ENCODE measurements at regions not wholly inside any gene's neighbourhood (a gene's known extent, or its start where the extent isn't known, plus 50 kb on each side); places are given as distances from the start of the nearest gene placed in this dataset.

DNA sequence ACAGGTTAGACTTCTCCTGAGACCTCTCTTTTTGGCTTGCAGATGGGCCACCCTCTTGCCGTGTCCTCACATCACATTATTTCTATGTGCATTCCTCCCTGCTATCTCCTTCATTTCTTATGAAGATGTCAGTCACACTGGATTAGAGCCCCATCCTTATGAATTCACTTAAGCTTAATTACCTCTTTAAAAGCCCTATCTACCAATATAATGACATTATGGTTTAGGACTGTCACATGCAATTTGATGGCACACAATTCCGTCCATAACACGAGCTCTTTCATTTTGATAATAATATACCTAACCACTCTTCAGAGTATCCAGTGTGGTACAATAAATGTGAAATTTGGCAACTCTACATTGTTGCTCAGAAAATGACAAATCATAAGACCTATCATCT, 1037.3 kb downstream of the DIAPH3 start:
- Histone ChIP-seq H3K27me3 (no peaks in the 10 kb centered on the region), H3K27ac (no peak overlapping the region), H3K4me3 (no peak overlapping the region), H3K9me3 (no peaks in the 10 kb centered on the region), H3K36me3 (no peaks in the 10 kb centered on the region), H3K4me1 (no peaks in the 10 kb centered on the region)
- intact Hi-C loops (cut with DNase I; ENCODE audit: low total_unique reads): no loop called here
- TF ChIP-seq, protein P1, sequence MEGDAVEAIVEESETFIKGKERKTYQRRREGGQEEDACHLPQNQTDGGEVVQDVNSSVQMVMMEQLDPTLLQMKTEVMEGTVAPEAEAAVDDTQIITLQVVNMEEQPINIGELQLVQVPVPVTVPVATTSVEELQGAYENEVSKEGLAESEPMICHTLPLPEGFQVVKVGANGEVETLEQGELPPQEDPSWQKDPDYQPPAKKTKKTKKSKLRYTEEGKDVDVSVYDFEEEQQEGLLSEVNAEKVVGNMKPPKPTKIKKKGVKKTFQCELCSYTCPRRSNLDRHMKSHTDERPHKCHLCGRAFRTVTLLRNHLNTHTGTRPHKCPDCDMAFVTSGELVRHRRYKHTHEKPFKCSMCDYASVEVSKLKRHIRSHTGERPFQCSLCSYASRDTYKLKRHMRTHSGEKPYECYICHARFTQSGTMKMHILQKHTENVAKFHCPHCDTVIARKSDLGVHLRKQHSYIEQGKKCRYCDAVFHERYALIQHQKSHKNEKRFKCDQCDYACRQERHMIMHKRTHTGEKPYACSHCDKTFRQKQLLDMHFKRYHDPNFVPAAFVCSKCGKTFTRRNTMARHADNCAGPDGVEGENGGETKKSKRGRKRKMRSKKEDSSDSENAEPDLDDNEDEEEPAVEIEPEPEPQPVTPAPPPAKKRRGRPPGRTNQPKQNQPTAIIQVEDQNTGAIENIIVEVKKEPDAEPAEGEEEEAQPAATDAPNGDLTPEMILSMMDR (IDR thresholded peaks at IDR 0.05): no peak
- TF ChIP-seq POLR2A (IDR thresholded peaks at IDR 0.05): no peak
- no peak for DNase-seq

DNA sequence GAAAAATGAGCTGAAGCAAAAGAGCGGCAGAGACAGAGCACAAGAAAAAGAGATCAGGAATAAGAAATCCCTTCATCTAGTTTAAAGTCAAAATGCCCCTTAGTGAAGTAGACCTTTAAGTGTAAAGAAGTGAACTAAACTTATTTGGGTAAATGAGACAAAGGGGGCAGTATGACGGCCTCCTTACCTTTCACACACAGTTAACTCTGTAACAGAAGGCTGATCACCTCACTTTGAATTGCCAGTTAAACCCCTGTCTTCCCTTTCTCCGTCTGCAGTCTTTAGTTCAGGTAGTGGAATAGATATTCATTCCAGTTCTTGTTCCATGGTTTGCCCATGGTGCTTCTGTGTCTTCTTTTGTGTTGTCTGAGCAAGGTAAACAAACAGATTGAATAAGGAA, 1029.8 kb downstream of the DIAPH3 start:
- H3K9me3 ChIP-seq: no peaks in the 10 kb centered on the region
- H3K4me1 ChIP-seq: no peaks in the 10 kb centered on the region
- intact Hi-C loops (cut with DNase I; ENCODE audit: low total_unique reads): no loop called here
- no peaks in the 10 kb centered on the region for H3K27me3 ChIP-seq
- no peak overlapping the region for H3K4me3 ChIP-seq
- H3K27ac ChIP-seq: no peak overlapping the region
- no peak for TF ChIP-seq POLR2A (IDR thresholded peaks at IDR 0.05)
- TF ChIP-seq, protein P1 (IDR thresholded peaks at IDR 0.05): no peak
- no peaks in the 10 kb centered on the region for H3K36me3 ChIP-seq
- DNase-seq: no peak

DNA sequence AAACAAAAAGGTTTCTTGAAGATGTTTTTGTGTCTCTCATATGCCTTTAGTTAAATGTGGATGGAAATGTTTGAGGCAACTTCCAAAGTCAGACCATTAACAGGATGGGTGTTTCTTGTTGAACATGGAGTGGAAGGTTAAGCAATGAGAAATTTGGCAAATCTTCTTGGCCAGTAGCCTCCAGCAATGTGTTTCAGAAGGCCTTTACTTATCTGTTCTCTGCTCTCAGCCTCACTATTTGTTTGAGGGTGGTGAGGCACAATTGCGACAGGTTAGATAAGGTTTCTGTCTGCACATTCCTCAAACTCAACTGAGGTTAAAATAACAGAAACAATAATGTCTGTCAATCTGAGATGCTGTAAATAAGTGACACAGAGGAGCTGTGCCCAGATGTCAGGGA, 1019.0 kb downstream of the DIAPH3 start:
- TF ChIP-seq, protein P1 (IDR thresholded peaks at IDR 0.05): no peak
- no peak for TF ChIP-seq POLR2A (IDR thresholded peaks at IDR 0.05)
- H3K27ac ChIP-seq: no peak overlapping the region
- H3K9me3 ChIP-seq: no peaks in the 10 kb centered on the region
- no peak overlapping the region for H3K4me3 ChIP-seq
- intact Hi-C loops (cut with DNase I; ENCODE audit: low total_unique reads): no loop called here
- H3K27me3 ChIP-seq: no peaks in the 10 kb centered on the region
- DNase-seq: no peak
- H3K36me3 ChIP-seq: no peaks in the 10 kb centered on the region
- H3K4me1 ChIP-seq: no peaks in the 10 kb centered on the region

- H3K27ac ChIP-seq: no peak overlapping the region
- H3K4me1 ChIP-seq: no peaks in the 10 kb centered on the region
- no peak for DNase-seq
- no peaks in the 10 kb centered on the region for H3K27me3 ChIP-seq
- intact Hi-C loops (cut with DNase I; ENCODE audit: low total_unique reads): no loop called here
- no peak for TF ChIP-seq POLR2A (IDR thresholded peaks at IDR 0.05)
- TF ChIP-seq, protein P1 (IDR thresholded peaks at IDR 0.05): no peak
- H3K36me3 ChIP-seq: no peaks in the 10 kb centered on the region
- H3K4me3 ChIP-seq: no peak overlapping the region
- H3K9me3 ChIP-seq: no peaks in the 10 kb centered on the region
Observed at GRCh38 chr13:59145381-59145780, 1018.3 kb downstream of the DIAPH3 start.

- H3K9me3 ChIP-seq: peaks cover 0 to 9% of the 10 kb centered on the region in 2 donors
- intact Hi-C loops (cut with DNase I; ENCODE audit: low total_unique reads): no loop called here
- no peaks in the 10 kb centered on the region for H3K4me1 ChIP-seq
- no peak overlapping the region for H3K4me3 ChIP-seq
- H3K27ac ChIP-seq: no peak overlapping the region
- H3K27me3 ChIP-seq: no peaks in the 10 kb centered on the region
- no peak for DNase-seq
- H3K36me3 ChIP-seq: no peaks in the 10 kb centered on the region
- TF ChIP-seq, protein P1 (IDR thresholded peaks at IDR 0.05): no peak
- TF ChIP-seq POLR2A (IDR thresholded peaks at IDR 0.05): no peak
Observed at GRCh38 chr13:59157181-59157580, 1006.5 kb downstream of the DIAPH3 start.
